Activated CD8-positive, alpha-beta memory T cell treated with anti-CD3 and anti-CD28 coated beads, Interleukin-2, amount 50 U/mL, for 48 hours (primary cell): ENCODE measurements at regions not wholly inside any gene's neighbourhood (a gene's known extent, or its start where the extent isn't known, plus 50 kb on each side); places are given as distances from the start of the nearest gene placed in this dataset.

Experiments
- DNase-seq: peaks from one replicate; pipeline ENCODE4 v3.0.0-alpha.2; 2020

DNA sequence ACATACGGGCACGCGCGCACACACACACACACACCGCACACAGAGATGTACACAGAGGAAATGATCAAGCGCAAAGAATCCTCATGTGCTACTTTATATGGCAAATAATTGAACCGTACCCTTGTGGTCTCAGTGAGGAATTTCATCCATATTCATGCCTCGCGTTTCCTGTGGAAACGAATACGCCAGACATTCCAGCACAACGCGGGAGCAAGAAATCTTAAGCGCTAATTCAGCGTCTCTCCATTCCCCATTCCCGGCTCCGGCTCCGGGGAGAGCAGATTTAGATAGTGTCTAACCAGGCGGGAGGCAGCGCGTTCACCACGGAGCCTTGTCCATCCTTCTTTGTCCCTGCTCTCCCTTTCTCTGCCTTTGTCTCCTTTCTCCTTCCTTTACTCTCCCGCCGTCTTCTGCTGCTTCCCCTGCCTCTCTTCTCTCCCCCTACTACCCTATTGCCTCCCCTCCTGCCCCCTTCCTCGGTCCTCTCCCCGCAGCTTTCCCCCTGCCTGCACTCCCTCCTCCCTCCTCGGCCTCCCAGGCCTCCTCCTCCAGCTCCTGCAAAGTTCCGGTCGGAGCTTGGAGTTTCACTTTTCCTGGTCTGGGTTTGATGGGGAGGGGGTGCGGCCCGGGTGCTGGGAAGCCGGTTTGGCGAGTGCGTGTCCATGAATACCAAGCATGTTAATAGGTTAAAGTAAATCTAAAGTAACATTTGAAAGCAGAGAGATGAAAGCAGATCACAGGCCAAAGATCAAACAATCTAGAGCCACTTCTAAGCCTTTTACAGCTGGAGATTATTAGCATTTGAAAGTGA is 579.3 kb downstream of the BUD13 start:
- DNase-seq, result no peak

DNA sequence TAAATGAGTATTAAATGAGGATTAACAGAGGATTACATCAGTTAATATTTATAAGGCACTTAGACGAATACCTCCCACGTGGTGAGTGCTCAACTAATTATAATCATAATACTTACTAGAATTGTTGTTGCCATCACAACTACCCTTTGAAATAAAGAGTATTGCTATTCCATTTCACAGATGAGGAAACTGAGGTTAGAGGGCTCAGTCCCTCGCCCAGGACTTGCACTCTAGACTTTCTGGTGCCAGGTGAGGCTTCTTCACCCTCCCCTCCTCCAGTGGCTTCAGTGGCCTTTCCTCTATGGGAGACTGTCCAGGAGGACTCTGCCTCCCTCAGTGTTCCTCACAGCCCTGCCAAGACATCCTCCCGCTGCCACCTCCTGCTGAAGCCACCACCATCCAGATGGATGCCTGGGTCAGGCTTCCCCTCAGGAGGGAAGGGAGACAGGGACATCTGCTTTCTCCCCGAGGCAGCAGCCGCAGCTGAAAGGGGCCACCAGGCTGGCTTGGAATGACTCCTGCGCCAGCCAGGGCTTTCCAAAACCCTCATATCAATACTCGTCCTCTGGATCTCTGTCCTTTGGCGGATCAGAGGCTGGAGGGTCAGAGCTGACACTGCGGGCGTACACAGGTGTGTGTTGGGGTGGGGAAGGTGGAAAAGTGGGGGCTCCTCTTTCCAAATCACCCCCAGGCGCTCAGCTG is 580.1 kb downstream of the BUD13 start:
- DNase-seq, result no peak

DNA sequence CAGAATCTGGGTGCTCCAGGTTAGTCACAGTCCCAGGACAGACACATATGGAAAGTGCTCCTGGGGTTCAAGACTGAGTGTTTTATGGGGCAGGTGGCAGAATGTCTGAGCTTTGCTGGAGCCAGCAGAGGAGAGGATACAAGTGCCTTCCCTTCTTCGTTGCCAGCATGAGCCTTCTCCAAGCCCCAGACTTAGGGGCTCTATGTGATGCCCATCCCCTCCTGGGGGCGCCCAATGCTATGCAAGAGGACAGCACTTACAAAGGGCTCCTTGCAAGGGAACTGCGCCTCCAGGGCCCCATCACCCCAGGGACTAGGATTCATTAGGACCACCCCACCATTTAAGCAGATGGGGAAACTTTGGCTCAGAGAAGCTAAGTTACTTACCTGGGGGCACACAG is 581.9 kb downstream of the BUD13 start:
- DNase-seq, result no peak

DNA sequence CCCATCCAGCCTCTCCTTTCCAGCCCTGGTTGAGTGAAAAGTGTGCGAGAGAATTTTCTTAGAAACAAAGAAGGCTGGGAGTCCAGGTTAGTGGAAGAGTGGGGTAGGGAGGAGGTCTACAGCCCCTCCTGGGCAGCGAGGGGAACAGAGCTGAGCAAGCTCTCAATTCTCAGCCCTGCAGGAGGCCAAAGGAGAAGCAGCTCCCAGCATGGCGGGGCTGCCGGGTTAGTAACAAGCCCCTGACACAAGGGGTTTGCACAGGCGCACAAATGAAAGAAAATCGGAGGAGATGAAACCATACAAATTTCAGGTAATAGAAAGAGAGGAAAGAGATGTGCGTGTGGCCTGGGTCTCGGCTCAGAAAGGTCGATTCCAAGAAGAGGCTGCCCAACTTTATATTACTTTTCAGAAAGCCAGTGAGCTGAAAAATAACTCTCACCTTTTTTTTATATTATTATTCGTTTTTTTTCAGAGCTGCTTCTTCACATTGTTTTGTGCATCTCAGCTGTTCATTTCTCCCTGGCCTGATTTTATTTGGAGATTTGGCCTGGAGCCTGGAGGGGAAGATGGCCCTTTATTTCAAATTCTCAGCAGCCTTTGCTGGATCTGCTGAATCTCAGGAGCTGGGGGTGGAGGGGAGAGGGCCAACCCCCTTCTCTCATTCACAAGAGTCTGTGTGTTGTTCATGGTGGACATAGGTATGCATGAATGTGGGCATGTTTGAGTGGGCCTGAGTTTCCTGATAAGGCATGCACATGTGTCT is 583.2 kb downstream of the BUD13 start:
- DNase-seq, result no peak

DNA sequence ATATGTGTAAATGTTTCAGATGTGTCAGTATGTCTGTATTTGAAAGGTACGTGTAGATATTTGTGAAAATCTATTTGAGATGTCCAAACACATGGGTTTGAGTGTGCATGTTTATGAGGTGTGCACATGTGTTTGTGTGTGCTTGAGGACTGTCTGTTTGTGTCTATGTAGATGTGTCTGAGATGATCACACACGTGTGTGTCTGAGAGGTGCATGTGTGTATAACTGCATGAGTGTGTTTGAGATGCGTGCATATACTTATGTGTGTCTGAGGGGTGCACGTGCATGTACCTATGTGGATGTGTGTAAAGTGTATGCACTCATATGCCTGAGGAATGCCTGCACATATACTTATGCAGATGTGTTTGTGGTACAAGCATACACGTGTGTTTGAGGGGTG is 584.4 kb downstream of the BUD13 start:
- DNase-seq, result no peak

DNA sequence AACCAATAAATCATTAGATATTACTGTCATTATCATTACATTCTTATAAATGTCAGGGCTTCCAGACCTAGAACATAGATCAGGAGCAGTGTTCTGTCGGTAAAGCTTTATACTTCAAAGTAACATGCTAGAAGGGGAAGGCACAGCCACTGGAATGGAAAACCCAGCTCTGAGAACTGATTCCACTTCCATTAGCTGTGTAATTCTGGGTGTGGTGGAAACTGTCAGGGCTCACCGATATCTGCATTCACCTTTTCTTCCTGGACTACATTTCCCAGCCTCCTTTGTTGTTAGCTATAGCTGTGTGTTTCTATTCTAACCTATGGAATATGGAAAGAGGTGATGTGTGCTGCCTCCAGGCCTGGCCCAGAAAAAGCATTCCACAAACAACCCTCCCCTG is 585.8 kb downstream of the BUD13 start:
- DNase-seq, result no peak

DNA sequence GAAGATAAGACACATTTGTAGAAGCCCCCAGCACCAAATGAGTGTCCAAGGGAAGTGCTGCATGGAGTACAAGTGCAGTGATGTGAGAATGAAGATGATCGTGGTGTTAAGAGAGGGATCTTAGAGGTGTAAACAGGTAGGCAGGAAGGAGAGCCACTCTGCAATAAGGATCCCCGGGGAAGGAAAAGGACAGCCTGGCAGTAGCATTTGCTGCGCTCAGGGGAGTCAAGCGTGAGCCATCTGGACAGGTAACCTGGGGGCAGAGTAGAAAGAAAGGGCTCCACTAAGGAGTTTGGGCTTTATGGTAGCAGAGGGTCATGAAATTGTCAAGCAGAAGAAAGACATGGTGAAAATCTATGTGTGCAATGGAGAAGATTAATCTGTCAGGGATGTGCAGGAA is 587.2 kb downstream of the BUD13 start:
- no peak for DNase-seq

DNA sequence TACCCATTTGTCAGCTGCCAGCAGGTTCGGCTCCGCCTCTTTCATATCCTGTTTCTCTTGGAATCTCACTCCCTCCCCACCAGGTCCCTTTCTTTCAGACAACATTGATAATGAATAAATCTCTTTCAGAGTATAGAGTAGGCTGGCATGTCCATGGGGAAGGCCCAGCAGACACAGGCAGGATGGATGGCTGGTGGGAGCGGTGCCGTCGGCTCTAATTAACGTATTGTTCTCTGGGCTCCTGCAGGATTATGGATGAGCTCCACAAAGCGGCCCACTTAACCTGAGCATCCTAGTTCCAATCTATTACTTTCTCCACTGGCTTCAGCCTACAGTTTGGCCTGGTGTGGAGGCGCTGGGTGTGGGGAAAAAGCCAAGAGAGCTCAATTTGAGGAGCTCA is 588.0 kb downstream of the BUD13 start:
- DNase-seq, result no peak

DNA sequence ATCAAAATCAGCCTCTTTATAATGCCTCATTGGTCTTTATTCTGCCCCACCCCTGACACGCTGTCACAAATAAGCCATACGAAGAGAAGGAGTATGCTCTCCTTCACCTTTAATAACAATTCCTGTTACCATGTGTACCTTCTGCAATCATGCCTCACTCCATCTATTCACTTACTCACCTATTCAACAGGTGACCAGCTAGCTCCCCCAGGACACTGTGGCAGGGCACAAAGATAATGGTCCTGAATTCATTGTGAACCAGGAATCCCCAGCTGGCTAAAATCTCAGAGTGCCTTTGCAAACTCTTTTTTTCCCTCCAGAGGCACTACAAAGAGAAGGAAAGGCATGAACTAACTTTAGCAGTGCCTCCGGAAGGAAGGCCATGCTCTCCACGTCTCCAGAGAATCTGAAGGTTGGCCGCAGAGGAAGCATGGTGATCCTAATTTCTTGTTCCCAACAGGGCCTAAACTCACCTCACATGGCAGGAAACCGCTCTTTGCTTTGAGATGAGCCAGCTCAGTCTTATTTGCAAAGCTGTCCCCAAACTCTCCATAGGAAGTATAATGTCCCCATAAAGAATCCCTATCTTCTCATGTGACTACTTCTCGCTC is 590.3 kb downstream of the BUD13 start:
- DNase-seq, result no peak

DNA sequence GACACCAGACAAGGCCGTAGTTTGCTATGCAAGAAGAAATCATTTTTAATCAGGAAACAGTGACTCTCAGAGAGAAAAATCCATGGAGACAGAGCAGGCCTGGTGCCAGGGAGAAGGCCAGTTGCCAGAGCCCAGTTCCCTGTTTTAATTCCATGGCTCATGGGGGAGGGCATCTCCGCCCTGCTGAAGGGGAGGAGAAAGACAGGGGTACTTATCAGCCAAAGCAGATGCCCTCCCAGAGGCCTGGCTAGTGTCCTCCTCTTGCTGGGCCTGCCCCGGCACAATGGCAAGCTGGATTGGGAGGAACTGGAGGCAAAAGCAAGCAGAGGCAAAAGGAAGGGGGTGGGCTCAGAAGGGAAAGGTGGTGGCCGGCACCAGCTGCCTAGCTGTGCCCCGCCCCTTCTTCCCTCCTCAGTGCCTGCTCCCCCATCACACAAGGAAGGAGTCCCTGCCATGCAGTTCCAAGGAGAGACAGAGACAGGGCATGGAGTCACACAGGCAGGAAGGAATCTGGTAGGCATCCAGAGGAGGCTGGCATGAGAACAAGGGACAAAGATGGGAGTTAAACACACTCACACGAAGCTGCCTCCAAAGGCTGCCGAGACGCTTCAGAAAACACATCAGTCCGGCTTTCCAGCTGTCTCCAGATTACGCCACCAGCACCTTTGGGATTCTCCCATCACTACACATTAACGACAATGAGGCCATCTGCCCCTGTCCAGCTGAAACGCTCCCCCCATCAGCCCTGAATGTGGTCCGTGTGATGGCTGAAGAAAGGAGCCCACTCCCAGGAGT is 591.8 kb downstream of the BUD13 start:
- no peak for DNase-seq

DNA sequence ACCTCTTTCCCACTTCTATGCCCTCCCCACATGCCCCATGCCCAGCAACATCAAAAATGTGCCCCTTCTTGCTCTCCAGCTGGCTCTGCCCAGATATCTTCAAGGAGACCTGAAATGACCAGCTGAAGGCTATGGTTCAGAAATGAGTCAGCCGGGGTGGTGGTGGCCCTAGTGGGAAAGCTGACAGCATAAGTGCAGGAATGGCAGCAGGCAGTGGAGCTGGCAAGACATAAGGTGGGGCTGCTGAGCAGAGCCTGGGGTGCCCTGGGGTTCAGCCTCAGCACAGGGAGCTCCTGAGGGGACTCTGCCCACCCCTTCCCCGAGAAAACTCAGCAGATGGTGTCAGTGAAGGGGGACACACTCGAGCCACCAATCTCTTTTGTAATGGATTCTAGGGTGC is 593.4 kb downstream of the BUD13 start:
- DNase-seq, result no peak

DNA sequence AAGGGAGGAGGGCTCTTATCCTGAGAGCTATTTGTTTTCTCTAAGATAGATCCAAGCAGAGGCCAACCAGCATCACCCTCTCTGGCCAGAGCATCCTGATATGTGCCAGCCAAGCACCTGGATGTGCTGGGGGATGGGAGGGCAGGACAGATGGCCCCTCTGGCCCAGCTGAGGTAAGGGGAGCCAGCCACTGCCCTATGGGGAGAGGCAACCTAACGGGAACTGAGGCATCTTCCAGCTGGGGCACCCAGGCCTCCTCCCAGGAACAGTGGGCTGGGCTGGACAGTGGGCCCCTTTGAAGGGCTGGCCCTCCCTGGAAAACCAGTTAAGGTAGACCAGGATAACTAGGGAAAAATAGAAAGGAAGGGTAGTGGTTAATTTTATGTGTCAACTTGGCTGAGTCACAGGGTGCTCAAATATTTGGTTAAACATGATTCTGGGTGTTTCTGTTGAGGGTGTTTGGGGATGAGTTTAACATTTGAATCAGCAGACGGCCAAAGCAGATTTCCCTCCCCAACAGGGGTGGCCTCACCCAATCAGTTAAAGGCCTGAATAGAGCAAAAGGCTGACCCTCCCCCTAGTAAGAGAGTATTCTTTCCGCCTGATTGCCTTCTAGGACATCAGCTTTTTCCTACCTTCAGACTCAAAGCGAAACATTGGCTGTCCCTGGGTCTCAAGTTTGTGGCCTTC is 595.1 kb downstream of the BUD13 start:
- no peak for DNase-seq

DNA sequence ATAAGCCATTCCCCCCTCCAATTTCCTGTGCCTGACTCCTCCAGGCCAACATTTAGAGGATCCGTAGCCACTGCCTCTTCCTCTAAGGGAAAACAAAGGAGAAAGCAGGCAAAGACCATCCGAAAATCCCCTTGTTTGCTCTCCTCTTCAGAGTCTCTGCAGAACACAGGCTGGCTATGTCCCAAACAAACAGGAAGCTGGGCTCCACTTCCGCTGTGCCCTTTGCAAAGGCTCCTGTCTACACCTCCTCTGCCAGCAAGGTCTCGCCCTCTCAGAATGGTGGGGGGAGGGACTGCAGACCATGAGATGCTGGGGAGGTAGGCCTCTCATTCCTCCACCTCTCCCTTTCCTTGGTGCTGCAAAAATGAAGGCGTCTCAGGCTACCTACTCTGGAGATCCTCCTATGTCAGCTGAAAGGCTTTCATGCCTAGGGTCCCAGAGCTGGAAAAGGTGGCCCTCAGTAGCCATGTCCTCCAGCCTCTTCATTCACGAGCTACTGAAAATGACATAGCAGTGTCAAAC is 596.2 kb downstream of the BUD13 start:
- DNase-seq, result no peak

DNA sequence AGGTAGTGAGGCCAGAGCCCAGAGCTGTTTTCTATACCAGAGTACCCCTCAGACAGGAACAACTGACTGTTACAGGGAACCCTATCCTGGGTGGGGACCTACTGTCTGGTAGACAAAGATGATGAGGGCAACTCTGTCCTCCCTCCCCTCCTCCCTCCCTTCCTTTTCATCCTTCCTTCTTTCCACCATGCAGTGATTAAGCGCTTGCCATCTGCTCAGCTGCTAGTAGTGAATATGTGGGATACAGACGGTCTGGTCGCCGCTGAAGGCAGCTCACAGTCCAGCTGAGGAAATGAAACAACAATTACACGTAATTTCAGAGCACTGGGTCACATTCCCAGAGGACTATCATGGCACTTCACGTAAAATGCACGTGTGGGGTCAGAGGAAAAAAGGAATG is 597.1 kb downstream of the BUD13 start:
- DNase-seq, result no peak

DNA sequence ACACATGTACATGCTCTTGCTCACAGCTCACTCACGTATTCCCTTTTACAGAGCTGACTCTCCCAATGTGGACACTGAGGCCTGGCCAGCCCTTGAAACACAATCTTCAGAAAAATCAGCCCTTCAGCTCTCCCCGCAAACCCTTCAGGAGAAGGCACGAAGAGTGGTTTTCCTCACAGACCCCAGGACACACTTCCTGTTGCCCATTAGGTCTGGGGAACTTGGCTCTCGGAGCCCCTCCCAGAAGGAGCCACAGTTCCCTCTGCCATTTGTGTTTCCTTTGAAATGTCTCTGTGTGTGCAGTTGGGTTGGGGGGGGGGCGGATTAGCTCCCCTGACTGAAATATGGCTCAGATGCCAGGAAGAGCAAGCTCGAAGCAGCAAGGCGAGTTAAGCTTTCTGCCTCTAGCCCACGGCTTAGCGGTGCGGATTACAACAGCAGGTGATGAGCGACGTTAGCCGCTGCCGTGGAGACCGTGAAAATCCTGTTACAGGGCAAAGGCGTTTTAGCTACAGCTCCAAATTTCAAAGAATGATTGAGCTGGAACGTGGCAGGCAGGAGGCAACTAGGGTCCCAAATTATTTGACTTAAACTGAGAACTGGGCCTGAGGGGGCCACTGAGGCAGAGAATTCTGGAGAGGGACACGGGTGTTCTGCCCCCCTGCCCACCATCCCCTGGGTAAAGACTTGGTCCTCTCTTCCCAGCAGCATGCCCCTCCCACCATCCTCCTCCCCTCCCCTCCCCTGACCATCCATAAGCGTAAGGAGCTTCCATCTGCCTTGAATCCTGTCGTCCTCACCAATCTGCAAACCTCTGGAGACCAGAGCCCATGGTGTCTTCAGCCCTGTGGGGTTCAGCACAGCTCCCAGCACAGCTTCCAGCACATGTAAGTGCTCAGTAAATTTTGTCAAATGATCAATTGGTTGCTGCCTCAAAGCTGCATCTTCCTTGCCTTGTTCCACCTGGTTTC is 598.6 kb downstream of the BUD13 start:
- no peak for DNase-seq

DNA sequence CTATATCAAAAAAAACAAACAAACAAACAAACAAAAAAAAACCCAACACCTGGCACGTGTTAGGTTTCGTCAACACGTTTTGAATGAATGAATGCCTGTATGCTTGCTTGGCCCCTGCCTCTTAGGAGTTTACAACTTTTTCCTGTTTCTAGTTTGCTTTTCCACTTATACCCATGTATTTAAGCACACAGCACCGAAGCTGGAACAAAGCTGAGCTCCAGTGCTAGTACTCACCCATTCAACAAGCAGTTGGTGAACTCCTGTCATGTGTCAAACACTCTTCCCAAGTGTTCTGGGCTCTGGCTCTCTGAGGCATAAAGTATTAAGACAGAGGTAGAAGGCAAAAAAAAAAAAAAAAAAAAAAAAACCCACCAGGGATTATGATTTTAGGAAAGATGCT is 599.3 kb downstream of the BUD13 start:
- DNase-seq, result no peak

DNA sequence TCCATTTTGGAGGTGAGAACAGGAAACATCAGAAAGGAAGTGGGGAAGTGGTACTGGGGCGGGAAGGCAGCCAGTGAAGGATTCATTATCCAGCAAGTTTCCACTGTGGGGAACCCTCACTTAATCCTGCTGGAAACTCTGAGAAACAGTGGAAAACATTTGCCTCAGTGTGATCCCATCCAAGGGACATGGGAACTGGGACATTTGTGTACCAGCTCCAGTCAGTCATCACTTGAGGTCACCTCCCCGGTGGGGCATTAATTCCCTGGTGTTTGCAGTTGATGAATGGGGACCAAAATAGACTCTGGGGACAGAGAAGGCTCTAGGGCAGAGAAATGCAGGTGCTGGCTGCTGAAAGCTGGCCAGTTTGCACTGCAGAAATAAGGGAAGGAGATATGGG is 599.9 kb downstream of the BUD13 start:
- DNase-seq, result no peak

DNA sequence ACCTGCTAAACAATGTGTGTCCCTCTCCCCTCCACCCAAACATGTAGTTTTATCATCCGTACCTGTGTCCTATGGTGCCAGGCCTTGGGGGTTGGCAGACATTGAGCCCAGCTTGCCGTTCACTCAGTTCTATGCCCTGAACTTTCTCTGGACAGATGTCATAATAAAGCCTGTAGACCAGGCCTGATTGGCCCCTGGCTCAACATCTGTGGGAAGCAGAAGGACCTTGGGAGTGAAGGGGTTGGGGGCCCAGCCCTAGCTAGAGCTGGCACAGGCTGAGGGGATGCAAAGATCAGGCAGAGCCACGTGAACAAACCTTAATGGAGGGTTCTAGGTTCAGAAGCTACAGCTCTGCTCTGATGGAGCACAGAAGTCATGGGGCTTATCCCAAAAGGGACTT is 600.6 kb downstream of the BUD13 start:
- no peak for DNase-seq

DNA sequence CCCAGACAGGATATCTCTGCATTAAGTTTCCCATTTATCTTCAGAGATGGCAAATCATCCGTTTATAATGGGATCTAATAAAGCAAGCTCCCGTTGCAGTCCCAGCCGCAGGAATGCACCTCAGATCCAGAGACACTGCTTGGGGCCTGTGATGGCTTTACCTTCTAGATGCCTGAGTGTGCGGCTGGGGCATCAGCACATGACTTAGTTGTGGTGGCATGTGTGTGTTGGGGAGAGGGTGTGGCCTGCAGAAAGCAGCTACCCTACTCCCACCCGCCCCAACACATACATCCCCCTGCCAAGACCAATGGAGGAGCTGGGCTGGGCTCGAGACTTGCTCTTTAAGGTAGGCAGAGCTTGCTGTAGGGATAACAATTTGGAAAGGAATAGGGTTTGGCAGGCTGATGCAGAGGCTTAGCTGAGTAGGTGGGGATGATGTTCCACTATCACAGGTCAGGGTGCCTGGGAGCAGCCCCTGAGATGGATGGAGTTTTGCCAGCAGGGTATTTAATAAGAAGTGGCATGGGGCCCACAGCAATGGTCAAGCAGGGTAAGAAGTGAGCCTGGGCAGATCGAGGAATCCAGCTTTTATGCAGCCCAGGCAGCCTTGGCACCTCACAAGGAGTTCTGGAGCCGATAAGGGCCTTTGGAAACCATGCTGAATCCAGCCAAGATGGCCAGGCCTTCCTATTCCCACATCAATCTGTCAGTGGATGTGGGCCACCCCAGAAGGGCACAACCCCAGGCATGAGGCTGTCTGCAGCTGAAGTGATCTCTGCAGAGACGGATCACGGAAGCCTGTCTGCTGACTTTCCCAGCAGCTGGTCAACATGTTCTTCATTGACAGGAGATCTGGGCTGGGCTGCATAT is 601.3 kb downstream of the BUD13 start:
- no peak for DNase-seq
